ENCODE measurements at regions not wholly inside any gene's neighbourhood (a gene's known extent, or its start where the extent isn't known, plus 50 kb on each side); places are given as distances from the start of the nearest gene placed in this dataset.

DNA sequence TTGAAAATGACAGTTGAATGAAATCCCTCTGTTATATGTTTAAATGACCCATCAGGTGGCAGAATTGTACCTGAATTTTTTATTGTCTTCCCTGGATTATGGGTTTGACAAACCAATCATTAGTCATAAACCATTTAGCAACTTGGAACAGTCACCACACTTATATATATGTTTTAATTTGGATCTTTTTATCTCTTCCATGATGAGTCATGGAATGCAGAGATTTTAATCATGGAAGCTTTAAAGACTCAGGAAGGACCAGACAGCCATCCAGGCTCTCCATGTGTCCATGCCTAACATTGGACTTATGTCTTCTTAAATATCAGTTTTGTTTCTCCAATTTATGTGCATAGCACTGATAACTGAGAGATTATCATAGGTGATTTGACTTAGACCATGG lies 188.3 kb upstream of the ZSWIM2 start:
- DNase-seq, result no peak
- H3K9ac ChIP-seq (ENCODE audit: extremely low read depth, insufficient read length, low read length), result no peak overlapping the region
- H2BK12ac ChIP-seq (ENCODE audit: insufficient read length, low read depth, low read length), result no peak overlapping the region
- H4K5ac ChIP-seq (ENCODE audit: insufficient read length, low read depth, low read length), result no peak overlapping the region
- no peaks in the 10 kb centered on the region for H3K79me1 ChIP-seq (ENCODE audit: insufficient read depth, low read depth, low read length, poor library complexity, severe bottlenecking)
- Mint-ChIP-seq H3K27me3 (ENCODE audit: low read depth) (no peaks in the 10 kb centered on the region), H3K27ac (no peak overlapping the region), H3K9me3 (no peaks in the 10 kb centered on the region; a peak in 1 of 5 replicates), H3K4me3 (no peak overlapping the region), H3K4me1 (no peaks in the 10 kb centered on the region), H3K36me3 (ENCODE audit: insufficient read depth in 1 of 3, low read depth in 3 of 3) (no peaks in the 10 kb centered on the region)
- no peaks in the 10 kb centered on the region for H3K23me2 ChIP-seq (ENCODE audit: insufficient read length, low read depth, low read length, poor library complexity, severe bottlenecking)
- H3K4me2 ChIP-seq (ENCODE audit: insufficient read depth, insufficient read length, low read length), result no peak overlapping the region
- no peak overlapping the region for H2BK120ac ChIP-seq (ENCODE audit: low read depth, low read length, poor library complexity, severe bottlenecking)
- H3K79me2 ChIP-seq (ENCODE audit: insufficient read depth, low read length), result no peaks in the 10 kb centered on the region
- H4K20me1 ChIP-seq (ENCODE audit: control insufficient read depth, insufficient read depth, insufficient read length), result no peaks in the 10 kb centered on the region
- H3K27me3 ChIP-seq (ENCODE audit: insufficient read depth, low read length), result no peaks in the 10 kb centered on the region
- no peak overlapping the region for H3K14ac ChIP-seq (ENCODE audit: insufficient read depth, low read length)
- H3K23ac ChIP-seq (ENCODE audit: insufficient read length, low read depth, low read length), result no peak overlapping the region
- no peak overlapping the region for H3K18ac ChIP-seq (ENCODE audit: insufficient read length, low read depth, low read length)
- H4K8ac ChIP-seq (replicated peaks; ENCODE audit: insufficient read length, low read depth, low read length), result no peak overlapping the region
- H3K56ac ChIP-seq (ENCODE audit: insufficient read length, low read depth, low read length), result no peak overlapping the region
- no peak overlapping the region for H2BK20ac ChIP-seq (ENCODE audit: low read depth, low read length, poor library complexity, severe bottlenecking)
- H3K4ac ChIP-seq (ENCODE audit: low read depth, low read length), result no peak overlapping the region
- H2BK5ac ChIP-seq (ENCODE audit: insufficient read length, low read length), result no peak overlapping the region
- H2AK5ac ChIP-seq (ENCODE audit: insufficient read length, low read length), result no peak overlapping the region
- H4K91ac ChIP-seq (ENCODE audit: insufficient read length, low read depth, low read length), result no peak overlapping the region
- H2AFZ ChIP-seq (ENCODE audit: low read length), result no peak overlapping the region
- H2BK15ac ChIP-seq (ENCODE audit: low read depth, low read length), result no peak overlapping the region
- no peaks in the 10 kb centered on the region for H3K4me1 ChIP-seq (ENCODE audit: insufficient read depth, low read length)
- no peak overlapping the region for H3T11ph ChIP-seq (ENCODE audit: low read length)
- H3K9me3 ChIP-seq (ENCODE audit: control insufficient read depth, low read depth, low read length), result no peaks in the 10 kb centered on the region
- no peak overlapping the region for H3K27ac ChIP-seq (ENCODE audit: insufficient read length, low read depth, low read length)
- TF ChIP-seq, protein P1, sequence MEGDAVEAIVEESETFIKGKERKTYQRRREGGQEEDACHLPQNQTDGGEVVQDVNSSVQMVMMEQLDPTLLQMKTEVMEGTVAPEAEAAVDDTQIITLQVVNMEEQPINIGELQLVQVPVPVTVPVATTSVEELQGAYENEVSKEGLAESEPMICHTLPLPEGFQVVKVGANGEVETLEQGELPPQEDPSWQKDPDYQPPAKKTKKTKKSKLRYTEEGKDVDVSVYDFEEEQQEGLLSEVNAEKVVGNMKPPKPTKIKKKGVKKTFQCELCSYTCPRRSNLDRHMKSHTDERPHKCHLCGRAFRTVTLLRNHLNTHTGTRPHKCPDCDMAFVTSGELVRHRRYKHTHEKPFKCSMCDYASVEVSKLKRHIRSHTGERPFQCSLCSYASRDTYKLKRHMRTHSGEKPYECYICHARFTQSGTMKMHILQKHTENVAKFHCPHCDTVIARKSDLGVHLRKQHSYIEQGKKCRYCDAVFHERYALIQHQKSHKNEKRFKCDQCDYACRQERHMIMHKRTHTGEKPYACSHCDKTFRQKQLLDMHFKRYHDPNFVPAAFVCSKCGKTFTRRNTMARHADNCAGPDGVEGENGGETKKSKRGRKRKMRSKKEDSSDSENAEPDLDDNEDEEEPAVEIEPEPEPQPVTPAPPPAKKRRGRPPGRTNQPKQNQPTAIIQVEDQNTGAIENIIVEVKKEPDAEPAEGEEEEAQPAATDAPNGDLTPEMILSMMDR (conservative IDR thresholded peaks at IDR 0.05), result no peak
